HL-60 (cell line): ENCODE measurements at regions not wholly inside any gene's neighbourhood (a gene's known extent, or its start where the extent isn't known, plus 50 kb on each side); places are given as distances from the start of the nearest gene placed in this dataset.

Experiments
- DNase-seq, 2 experiments: peaks; one replicate each; pipeline ENCODE4 v3.0.0-alpha.2; 2010 to 2020; ENCODE audit warnings: low read depth in 1 of 2, low spot score in 1 of 2
- H3K27ac ChIP-seq: fragments of 250-450 bp; sonication (Bioruptor Pico); replicated peaks from 2 replicates; pipeline ENCODE4 v1.5.1; 2020; ENCODE audit warnings: mild to moderate bottlenecking, moderate library complexity
- H3K27me3 ChIP-seq: fragments of 250-450 bp; sonication (Bioruptor Pico); 2 replicates; pipeline ENCODE4 v1.5.1; 2021; ENCODE audit warnings: mild to moderate bottlenecking, moderate library complexity; ENCODE audit not compliant: insufficient read depth, poor library complexity, severe bottlenecking
- H3K4me3 ChIP-seq: replicated peaks from 2 replicates; pipeline ENCODE4 v1.5.1; 2011; ENCODE audit warnings: mild to moderate bottlenecking, control low read depth, low read length; ENCODE audit not compliant: insufficient read depth
- GABPA ChIP-seq: IDR thresholded peaks from 2 replicates; pipeline ENCODE4 v1.6.1; 2012; ENCODE audit warnings: low read depth
- POLR2AphosphoS5 ChIP-seq: IDR thresholded peaks from 2 replicates; pipeline ENCODE4 v1.6.1; 2012; ENCODE audit warnings: low read depth
- REST ChIP-seq: IDR thresholded peaks from 2 replicates; pipeline ENCODE4 v1.6.1; 2012; ENCODE audit warnings: low read depth; ENCODE audit not compliant: insufficient replicate concordance
- SPI1 ChIP-seq: IDR thresholded peaks from 2 replicates; pipeline ENCODE4 v1.6.1; 2012; ENCODE audit warnings: low read depth, mild to moderate bottlenecking, borderline replicate concordance
- TF ChIP-seq, protein P1 (sequence below): IDR thresholded peaks from one replicate; pipeline ENCODE4 v1.5.1; 2011; ENCODE audit warnings: low read length, control low read depth, inconsistent platforms; ENCODE audit not compliant: insufficient read depth

DNA sequence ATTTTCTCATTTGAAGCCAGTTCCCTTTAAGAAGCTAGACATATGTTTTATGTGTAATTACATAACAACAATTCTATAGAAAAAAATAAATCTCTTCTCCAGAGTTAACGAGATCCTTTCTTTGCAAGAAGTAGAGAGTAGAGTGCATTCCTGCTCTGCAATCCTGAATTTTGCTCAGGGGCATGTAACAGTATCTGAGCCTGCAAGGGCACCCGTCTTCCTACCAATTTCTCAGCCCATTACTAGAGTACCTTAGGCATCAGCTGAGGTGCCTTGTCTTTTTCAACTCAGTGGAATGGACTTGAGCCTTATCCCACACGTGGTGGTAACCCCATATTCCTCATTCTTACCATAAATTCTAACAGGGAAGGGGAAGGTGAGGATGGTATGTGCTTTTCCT is 205.9 kb downstream of the IKZF2 start:
- no peak for TF ChIP-seq REST
- no peak for TF ChIP-seq GABPA
- TF ChIP-seq SPI1, result no peak
- TF ChIP-seq POLR2AphosphoS5, result no peak
- TF ChIP-seq, protein P1, sequence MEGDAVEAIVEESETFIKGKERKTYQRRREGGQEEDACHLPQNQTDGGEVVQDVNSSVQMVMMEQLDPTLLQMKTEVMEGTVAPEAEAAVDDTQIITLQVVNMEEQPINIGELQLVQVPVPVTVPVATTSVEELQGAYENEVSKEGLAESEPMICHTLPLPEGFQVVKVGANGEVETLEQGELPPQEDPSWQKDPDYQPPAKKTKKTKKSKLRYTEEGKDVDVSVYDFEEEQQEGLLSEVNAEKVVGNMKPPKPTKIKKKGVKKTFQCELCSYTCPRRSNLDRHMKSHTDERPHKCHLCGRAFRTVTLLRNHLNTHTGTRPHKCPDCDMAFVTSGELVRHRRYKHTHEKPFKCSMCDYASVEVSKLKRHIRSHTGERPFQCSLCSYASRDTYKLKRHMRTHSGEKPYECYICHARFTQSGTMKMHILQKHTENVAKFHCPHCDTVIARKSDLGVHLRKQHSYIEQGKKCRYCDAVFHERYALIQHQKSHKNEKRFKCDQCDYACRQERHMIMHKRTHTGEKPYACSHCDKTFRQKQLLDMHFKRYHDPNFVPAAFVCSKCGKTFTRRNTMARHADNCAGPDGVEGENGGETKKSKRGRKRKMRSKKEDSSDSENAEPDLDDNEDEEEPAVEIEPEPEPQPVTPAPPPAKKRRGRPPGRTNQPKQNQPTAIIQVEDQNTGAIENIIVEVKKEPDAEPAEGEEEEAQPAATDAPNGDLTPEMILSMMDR, result no peak
- H3K27ac ChIP-seq, result no peak overlapping the region
- DNase-seq, result no peak

DNA sequence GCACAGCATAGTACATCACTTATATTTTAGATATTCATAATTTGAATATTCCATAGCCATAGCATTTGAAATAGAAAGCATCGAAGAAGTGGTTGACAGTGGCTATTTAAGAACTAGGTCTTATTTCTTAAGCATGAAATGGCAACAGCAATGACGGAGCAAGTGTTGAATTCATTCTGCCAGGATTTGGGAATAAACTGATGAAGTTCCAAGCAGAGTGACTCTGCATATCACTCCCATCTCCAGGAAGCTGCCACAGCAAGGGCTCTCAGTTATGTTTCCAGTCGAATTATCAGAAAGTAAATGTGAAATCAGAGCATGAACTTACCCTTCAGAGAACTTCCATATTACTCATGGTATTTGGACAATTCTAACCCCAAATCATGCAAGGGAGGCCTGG is 208.1 kb downstream of the IKZF2 start:
- Histone ChIP-seq H3K4me3 (no peak overlapping the region), H3K27me3 (no peaks in the 10 kb centered on the region), H3K27ac (no peak overlapping the region)
- TF ChIP-seq GABPA, result no peak
- no peak for TF ChIP-seq REST
- no peak for TF ChIP-seq SPI1
- TF ChIP-seq, protein P1, result no peak
- no peak for TF ChIP-seq POLR2AphosphoS5
- no peak for DNase-seq

More for the DNA sequence above, 205.9 kb downstream of the IKZF2 start:
- Histone ChIP-seq H3K4me3 (no peak overlapping the region), H3K27me3 (no peaks in the 10 kb centered on the region)

DNA sequence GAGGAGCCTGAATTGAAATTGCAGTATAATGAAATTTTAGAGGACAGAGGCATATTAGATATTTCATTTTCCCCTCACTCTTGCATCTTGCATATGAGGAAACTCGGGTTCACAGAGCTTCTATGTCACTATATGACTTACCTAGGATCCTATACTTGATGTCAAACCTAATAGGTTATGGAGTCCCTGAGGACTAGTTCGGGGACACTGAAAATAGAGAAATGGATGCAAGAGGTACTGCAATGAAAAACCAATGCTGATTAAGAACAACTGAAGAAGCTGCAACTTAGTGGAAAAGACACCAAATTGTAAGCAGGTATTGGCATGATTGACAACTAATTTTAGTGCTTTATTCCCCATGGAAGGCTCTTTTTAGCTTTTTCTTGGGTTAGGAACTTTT is 210.1 kb downstream of the IKZF2 start:
- Histone ChIP-seq H3K27ac (no peak overlapping the region), H3K4me3 (no peak overlapping the region), H3K27me3 (no peaks in the 10 kb centered on the region)
- DNase-seq, result no peak
- TF ChIP-seq GABPA (no peak), POLR2AphosphoS5 (no peak), REST (no peak), SPI1 (no peak)
- TF ChIP-seq, protein P1, result no peak
